Stomach (tissue), 8 donors: ENCODE measurements at regions not wholly inside any gene's neighbourhood (a gene's known extent, or its start where the extent isn't known, plus 50 kb on each side); places are given as distances from the start of the nearest gene placed in this dataset.

ENCODE experiments used
- DNase-seq, 2 donors: peaks; one replicate each; pipeline versions ENCODE4 v3.0.0 to v3.0.0-alpha.2; 2013 to 2019
- H3K27ac ChIP-seq, 5 donors: fragments of 200-600 bp in 4 of 5; sonication (generic) in 4 of 5; one replicate each; pipeline ENCODE4 v1.5.1; 2013 to 2019; ENCODE audit warnings: mild to moderate bottlenecking in 1 of 5, moderate library complexity in 1 of 5
- H3K27me3 ChIP-seq, 3 donors: fragments of 200-600 bp; sonication (generic); one replicate each; pipeline ENCODE4 v1.5.1; 2017 to 2019; ENCODE audit warnings: mixed run types in 1 of 3
- H3K36me3 ChIP-seq, 4 donors: fragments of 200-600 bp; sonication (generic); 1 replicate in 3 of 4; 2 replicates in 1 of 4; pipeline ENCODE4 v1.5.1; 2016 to 2019
- H3K4me1 ChIP-seq, 4 donors: fragments of 200-600 bp; sonication (generic); one replicate each; pipeline ENCODE4 v1.5.1; 2016 to 2019
- H3K4me3 ChIP-seq, 4 donors: fragments of 200-600 bp; sonication (generic) in 3 of 4; one replicate each; pipeline ENCODE4 v1.5.1; 2016 to 2019; ENCODE audit warnings: mild to moderate bottlenecking in 1 of 4
- H3K9me3 ChIP-seq, 4 donors: fragments of 200-600 bp; sonication (generic); one replicate each; pipeline ENCODE4 v1.5.1; 2016 to 2019
- CTCF ChIP-seq, 7 experiments: fragments of 450-650 bp in 4 of 7; fragments of 200-600 bp in 3 of 7; sonication (generic) in 3 of 7; IDR thresholded peaks; one replicate each; pipeline ENCODE4 v1.5.1; 2016 to 2019; ENCODE audit warnings: antibody characterized with exemption in 7 of 7, control low read depth in 2 of 7, mild to moderate bottlenecking in 1 of 7
- EP300 ChIP-seq: sonication (generic); formaldehyde crosslinking; IDR thresholded peaks from one replicate; pipeline ENCODE4 v1.6.1; 2017; ENCODE audit warnings: antibody characterized with exemption
- POLR2A ChIP-seq, 4 donors: fragments of 450-650 bp; IDR thresholded peaks; one replicate each; pipeline ENCODE4 v1.6.1; 2016; ENCODE audit warnings: antibody characterized with exemption in 4 of 4, control low read depth in 2 of 4, mild to moderate bottlenecking in 1 of 4, moderate library complexity in 1 of 4
- POLR2AphosphoS5 ChIP-seq, 3 donors: sonication (generic); formaldehyde crosslinking; IDR thresholded peaks; one replicate each; pipeline ENCODE4 v1.6.1; 2016; ENCODE audit warnings: antibody characterized with exemption in 3 of 3
- WGBS, 5 donors: extraction: QIAGEN DNeasy Blood & Tissue Kit in 3 of 5; methylation state at CpG; one replicate each; pipeline versions ENCODE4 v1.1.5 to v1.1.7; 2013 to 2018; 5-methylcytosine and 5-hydroxymethylcytosine counted together
- intact Hi-C: fragments of 100-400 bp; cut with DNase I; formaldehyde crosslinking; loops from one replicate; pipeline ENCODE4 v1.15.1; 2023; ENCODE audit warnings: low total_unique reads
- donor health status: healthy with polysubstance abuse.
- donor health status: Bipolar disorder and iron deficiency.
- donor health status: healthy.

GRCh38 chr5:98193921-98194760 is 579.3 kb upstream of the RGMB start:
- H3K27me3 ChIP-seq = no peaks in the 10 kb centered on the region
- intact Hi-C loops = no loop called here
- TF ChIP-seq POLR2AphosphoS5 (IDR thresholded peaks at IDR 0.05) = no peak
- no peak for TF ChIP-seq EP300
- TF ChIP-seq CTCF (IDR thresholded peaks at IDR 0.05) = no peak
- no peak for TF ChIP-seq POLR2A (IDR thresholded peaks at IDR 0.05)
- 28 to 49% (median 29%) methylated on average over 3 of the region's 3 CpGs for WGBS, 5 donors
- H3K27ac ChIP-seq = no peak overlapping the region
- H3K4me3 ChIP-seq = no peak overlapping the region
- DNase-seq = no peak
- H3K36me3 ChIP-seq = no peaks in the 10 kb centered on the region
- no peaks in the 10 kb centered on the region for H3K4me1 ChIP-seq
- no peaks in the 10 kb centered on the region for H3K9me3 ChIP-seq

GRCh38 chr5:98200726-98201541 is 572.5 kb upstream of the RGMB start:
- Histone ChIP-seq H3K4me3 (no peak overlapping the region), H3K27me3 (no peaks in the 10 kb centered on the region), H3K4me1 (no peaks in the 10 kb centered on the region), H3K36me3 (no peaks in the 10 kb centered on the region), H3K27ac (no peak overlapping the region), H3K9me3 (no peaks in the 10 kb centered on the region)
- no peak for DNase-seq
- TF ChIP-seq CTCF (IDR thresholded peaks at IDR 0.05) (no peak), POLR2A (IDR thresholded peaks at IDR 0.05) (no peak), EP300 (no peak), POLR2AphosphoS5 (IDR thresholded peaks at IDR 0.05) (no peak)
- 78 to 90% (median 80%) methylated on average over 9 of the region's 9 CpGs for WGBS, 5 donors
- intact Hi-C loops = no loop called here

- Histone ChIP-seq H3K27ac (no peak overlapping the region), H3K4me3 (no peak overlapping the region), H3K4me1 (no peaks in the 10 kb centered on the region), H3K9me3 (no peaks in the 10 kb centered on the region), H3K27me3 (no peaks in the 10 kb centered on the region), H3K36me3 (no peaks in the 10 kb centered on the region)
- TF ChIP-seq POLR2A (IDR thresholded peaks at IDR 0.05) (no peak), POLR2AphosphoS5 (IDR thresholded peaks at IDR 0.05) (no peak), EP300 (no peak), CTCF (IDR thresholded peaks at IDR 0.05) (no peak)
- intact Hi-C loops = no loop called here
- DNase-seq = no peak
- WGBS, 5 donors = 62 to 85% (median 84%) methylated on average over 1 of the region's 1 CpG
Observed at GRCh38 chr5:98204798-98205197, 568.7 kb upstream of the RGMB start.

GRCh38 chr5:98205691-98206461 is 567.6 kb upstream of the RGMB start:
- no peak overlapping the region for H3K4me3 ChIP-seq
- H3K27ac ChIP-seq = no peak overlapping the region
- H3K4me1 ChIP-seq = no peaks in the 10 kb centered on the region
- no peak for TF ChIP-seq POLR2A (IDR thresholded peaks at IDR 0.05)
- no peak for TF ChIP-seq EP300
- no peak for TF ChIP-seq CTCF (IDR thresholded peaks at IDR 0.05)
- no peaks in the 10 kb centered on the region for H3K36me3 ChIP-seq
- no peak for DNase-seq
- 69 to 80% (median 73%) methylated on average over 2 of the region's 2 CpGs for WGBS, 5 donors
- H3K27me3 ChIP-seq = no peaks in the 10 kb centered on the region
- intact Hi-C loops = no loop called here
- H3K9me3 ChIP-seq = no peaks in the 10 kb centered on the region
